Chondrocyte (in vitro differentiated cells): ENCODE measurements at regions not wholly inside any gene's neighbourhood (a gene's known extent, or its start where the extent isn't known, plus 50 kb on each side); places are given as distances from the start of the nearest gene placed in this dataset.

Source experiments
- DNase-seq: peaks from one replicate; pipeline ENCODE4 v3.0.0; 2021; ENCODE audit warnings: mixed read lengths, low spot score
- H3K27ac Mint-ChIP-seq: one replicate; pipeline ENCODE4 v1.8.0; 2021; ENCODE audit warnings: mild to moderate bottlenecking, moderate library complexity, mixed read lengths; ENCODE audit not compliant: unreplicated experiment
- H3K27me3 Mint-ChIP-seq: 2 replicates; pipeline ENCODE4 v1.8.0; 2021; ENCODE audit warnings: low read depth, mixed read lengths
- H3K36me3 Mint-ChIP-seq: 2 replicates; pipeline ENCODE4 v1.8.0; 2021; ENCODE audit warnings: low read depth, mixed read lengths
- H3K4me1 Mint-ChIP-seq: 2 replicates; pipeline ENCODE4 v1.8.0; 2021; ENCODE audit warnings: low read depth, mild to moderate bottlenecking, mixed read lengths
- H3K4me3 Mint-ChIP-seq: one replicate; pipeline ENCODE4 v1.8.0; 2021; ENCODE audit warnings: mild to moderate bottlenecking, moderate library complexity, mixed read lengths; ENCODE audit not compliant: unreplicated experiment
- H3K9me3 Mint-ChIP-seq: 2 replicates; pipeline ENCODE4 v1.8.0; 2021; ENCODE audit warnings: low read depth, mixed read lengths
- CTCF ChIP-seq: fragments of 200-600 bp; sonication (generic); IDR thresholded peaks from 2 replicates; pipeline ENCODE4 v1.5.0; 2021; ENCODE audit warnings: antibody characterized with exemption, mild to moderate bottlenecking, moderate library complexity

- H3K27ac Mint-ChIP-seq, result no peak overlapping the region
- DNase-seq, result no peak
- no peak overlapping the region for H3K4me3 Mint-ChIP-seq
- peaks cover 12% of the 10 kb centered on the region for H3K9me3 Mint-ChIP-seq
- H3K4me1 Mint-ChIP-seq, result peaks cover 9% of the 10 kb centered on the region
- no peak for TF ChIP-seq CTCF
- H3K27me3 Mint-ChIP-seq, result no peaks in the 10 kb centered on the region
- no peaks in the 10 kb centered on the region for H3K36me3 Mint-ChIP-seq
These were observed 329.1 kb upstream of the GULP1 start for GRCh38 chr2:187962538-187962937.

GRCh38 chr2:187964746-187965145, 326.9 kb upstream of the GULP1 start:
- DNase-seq, result no peak
- Mint-ChIP-seq H3K4me3 (no peak overlapping the region), H3K27me3 (no peaks in the 10 kb centered on the region), H3K36me3 (no peaks in the 10 kb centered on the region), H3K4me1 (peaks cover 4% of the 10 kb centered on the region), H3K27ac (no peak overlapping the region), H3K9me3 (peaks cover 6% of the 10 kb centered on the region)
- no peak for TF ChIP-seq CTCF

- no peaks in the 10 kb centered on the region for H3K27me3 Mint-ChIP-seq
- no peak overlapping the region for H3K4me3 Mint-ChIP-seq
- H3K27ac Mint-ChIP-seq, result no peak overlapping the region
- no peak for TF ChIP-seq CTCF
- H3K36me3 Mint-ChIP-seq, result no peaks in the 10 kb centered on the region
- peaks cover 4% of the 10 kb centered on the region for H3K4me1 Mint-ChIP-seq
- DNase-seq, result no peak
- H3K9me3 Mint-ChIP-seq, result no peaks in the 10 kb centered on the region
These were observed 324.8 kb upstream of the GULP1 start for GRCh38 chr2:187966924-187967323.

GRCh38 chr2:187971893-187972292, 319.8 kb upstream of the GULP1 start:
- DNase-seq, result no peak
- Mint-ChIP-seq H3K27me3 (no peaks in the 10 kb centered on the region), H3K27ac (no peak overlapping the region), H3K36me3 (no peaks in the 10 kb centered on the region), H3K4me1 (no peaks in the 10 kb centered on the region), H3K4me3 (no peak overlapping the region), H3K9me3 (no peaks in the 10 kb centered on the region)
- TF ChIP-seq CTCF, result peak; percentile 44

- TF ChIP-seq CTCF, result no peak
- H3K27ac Mint-ChIP-seq, result no peak overlapping the region
- H3K4me1 Mint-ChIP-seq, result no peaks in the 10 kb centered on the region
- no peak overlapping the region for H3K4me3 Mint-ChIP-seq
- no peak for DNase-seq
- H3K36me3 Mint-ChIP-seq, result no peaks in the 10 kb centered on the region
- H3K9me3 Mint-ChIP-seq, result no peaks in the 10 kb centered on the region
- H3K27me3 Mint-ChIP-seq, result no peaks in the 10 kb centered on the region
These were observed 315.3 kb upstream of the GULP1 start for GRCh38 chr2:187976259-187976985.
